BLaER1 treated with 17β-estradiol and CSF1 and Interleukin-3, amounts not matched to agents 10 nM and 100 nM (cell line): ENCODE measurements at regions not wholly inside any gene's neighbourhood (a gene's known extent, or its start where the extent isn't known, plus 50 kb on each side); places are given as distances from the start of the nearest gene placed in this dataset.

Experiments
- H3K27ac ChIP-seq, 11 experiments: shearing (Covaris generic); formaldehyde crosslinking; 2 replicates each; pipeline ENCODE4 v1.8.1; 2022
- H3K27me3 ChIP-seq, 11 experiments: shearing (Covaris generic); formaldehyde crosslinking; 2 replicates each; pipeline ENCODE4 v1.8.1; 2022
- H3K36me3 ChIP-seq, 11 experiments: shearing (Covaris generic); formaldehyde crosslinking; 2 replicates each; pipeline ENCODE4 v1.8.1; 2022
- H3K4me1 ChIP-seq, 10 experiments: shearing (Covaris generic); formaldehyde crosslinking; 2 replicates each; pipeline ENCODE4 v1.8.1; 2022
- H3K4me2 ChIP-seq, 11 experiments: shearing (Covaris generic); formaldehyde crosslinking; 2 replicates each; pipeline ENCODE4 v1.8.1; 2022
- H3K4me3 ChIP-seq, 10 experiments: shearing (Covaris generic); formaldehyde crosslinking; 2 replicates each; pipeline ENCODE4 v1.8.1; 2022
- H3K9ac ChIP-seq, 11 experiments: shearing (Covaris generic); formaldehyde crosslinking; 2 replicates each; pipeline ENCODE4 v1.8.1; 2022
- H3K9me3 ChIP-seq, 11 experiments: shearing (Covaris generic); formaldehyde crosslinking; replicated peaks in 1 of 11; 2 replicates each; pipeline ENCODE4 v1.8.1; 2022
- H4K20me1 ChIP-seq, 11 experiments: shearing (Covaris generic); formaldehyde crosslinking; 2 replicates each; pipeline ENCODE4 v1.8.1; 2022
- Cebpa-rat ChIP-seq, 11 experiments: shearing (Covaris generic); IDR thresholded peaks; 2 replicates each; pipeline ENCODE4 v1.8.1; 2022

DNA sequence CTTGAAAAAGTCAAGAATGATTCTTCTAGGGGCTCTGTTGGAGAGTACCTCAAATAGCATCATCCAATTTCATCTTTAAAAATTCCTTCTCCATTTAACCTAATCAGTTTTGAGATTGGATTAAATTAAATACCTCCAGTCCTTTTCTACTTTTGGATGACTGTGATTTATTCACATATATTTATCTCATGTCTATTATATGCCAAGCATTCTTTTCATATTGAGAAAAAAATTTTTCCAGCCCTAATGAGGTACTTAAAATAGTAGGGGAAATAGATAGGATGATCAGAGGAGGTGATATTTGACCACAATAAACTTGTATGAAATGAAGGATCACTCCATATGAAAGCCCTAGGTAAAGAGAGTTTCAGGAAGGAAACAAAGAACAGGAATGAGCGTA is 250.1 kb downstream of the MAT2B start:
- H3K36me3 ChIP-seq, result no peaks in the 10 kb centered on the region
- no peak overlapping the region for H3K4me2 ChIP-seq
- H3K4me3 ChIP-seq, result no peak overlapping the region
- H3K9me3 ChIP-seq, result peaks cover 0 to 14% (median 5%) of the 10 kb centered on the region in 11 experiments; a peak in 17 of 22 replicates
- H3K9ac ChIP-seq, result no peak overlapping the region
- no peak overlapping the region for H3K27ac ChIP-seq
- TF ChIP-seq Cebpa-rat (IDR thresholded peaks at IDR 0.05), result no peak
- H4K20me1 ChIP-seq, result no peaks in the 10 kb centered on the region
- no peaks in the 10 kb centered on the region for H3K4me1 ChIP-seq
- H3K27me3 ChIP-seq, result no peaks in the 10 kb centered on the region

DNA sequence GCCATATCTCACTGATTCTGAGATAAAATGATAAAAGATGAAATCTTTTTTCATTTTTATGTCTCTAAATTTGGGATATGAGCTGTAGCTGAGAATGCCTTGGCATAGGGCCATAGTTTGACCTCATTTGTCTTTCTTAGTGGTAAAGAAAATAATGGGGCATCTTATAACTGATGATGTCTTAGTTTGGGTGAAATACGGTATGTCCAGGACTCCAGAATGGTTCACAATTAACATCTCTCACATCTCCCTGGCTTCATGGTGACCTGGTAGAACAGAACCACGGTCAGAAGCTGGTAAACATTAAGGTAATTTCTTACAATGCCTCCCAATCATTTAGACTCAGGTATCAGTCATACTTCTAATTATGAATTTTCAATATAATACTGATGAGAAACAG is 250.8 kb downstream of the MAT2B start:
- TF ChIP-seq Cebpa-rat (IDR thresholded peaks at IDR 0.05), result no peak
- no peak overlapping the region for H3K27ac ChIP-seq

DNA sequence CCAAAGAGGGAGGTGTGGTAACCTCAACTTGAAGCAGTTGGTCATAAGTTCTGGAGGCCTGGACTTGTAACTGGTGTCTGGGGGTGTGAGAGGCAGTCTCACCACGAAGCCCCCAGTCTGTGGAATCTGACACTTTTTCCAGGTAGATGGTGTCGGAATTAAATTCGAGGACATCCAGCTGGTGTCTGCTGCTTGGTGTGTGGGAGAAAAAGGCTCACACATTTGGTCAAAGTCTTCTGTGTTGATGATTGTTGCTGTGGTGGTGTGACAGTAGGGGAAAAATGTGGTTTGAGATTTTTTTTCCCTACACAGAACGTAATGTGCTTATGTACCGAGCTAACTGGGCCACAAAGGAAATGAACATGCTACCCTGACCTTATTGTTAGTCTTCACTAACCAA is 251.9 kb downstream of the MAT2B start:
- H3K4me3 ChIP-seq, result no peak overlapping the region
- H3K4me1 ChIP-seq, result no peaks in the 10 kb centered on the region
- H4K20me1 ChIP-seq, result no peaks in the 10 kb centered on the region
- H3K27ac ChIP-seq, result no peak overlapping the region
- H3K9me3 ChIP-seq, result peaks cover 0 to 6% (median 0%) of the 10 kb centered on the region in 11 experiments; a peak in 1 of 22 replicates
- TF ChIP-seq Cebpa-rat (IDR thresholded peaks at IDR 0.05), result no peak
- no peaks in the 10 kb centered on the region for H3K36me3 ChIP-seq
- no peaks in the 10 kb centered on the region for H3K27me3 ChIP-seq
- no peak overlapping the region for H3K9ac ChIP-seq
- H3K4me2 ChIP-seq, result no peak overlapping the region

More for the DNA sequence above, 250.8 kb downstream of the MAT2B start:
- H3K4me2 ChIP-seq, result no peak overlapping the region
- no peak overlapping the region for H3K4me3 ChIP-seq
- no peaks in the 10 kb centered on the region for H3K27me3 ChIP-seq
- H4K20me1 ChIP-seq, result no peaks in the 10 kb centered on the region
- H3K9ac ChIP-seq, result no peak overlapping the region
- peaks cover 0 to 8% (median 0%) of the 10 kb centered on the region in 11 experiments; a peak in 1 of 22 replicates for H3K9me3 ChIP-seq
- H3K36me3 ChIP-seq, result no peaks in the 10 kb centered on the region
- H3K4me1 ChIP-seq, result no peaks in the 10 kb centered on the region

DNA sequence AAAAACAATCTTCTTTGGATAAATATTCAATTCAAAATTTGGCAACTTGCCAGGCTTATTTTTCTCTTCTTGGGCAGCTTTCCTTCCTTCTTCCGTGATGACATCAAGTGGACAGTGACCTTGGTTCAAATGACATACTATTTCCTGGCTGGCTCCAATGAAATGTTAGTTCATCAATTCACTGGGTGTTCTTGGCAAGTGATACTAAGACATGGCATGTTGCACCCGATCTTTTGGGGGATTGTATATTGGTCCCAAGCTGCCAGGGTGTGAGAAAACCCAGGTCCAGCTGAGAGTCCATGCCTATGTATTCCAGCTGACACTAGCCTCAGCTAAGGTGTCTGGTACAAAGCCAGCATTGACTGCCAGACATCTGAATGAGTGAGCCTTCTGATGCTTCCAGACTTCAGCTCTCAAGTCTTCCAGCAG is 252.9 kb downstream of the MAT2B start:
- Histone ChIP-seq H3K9ac (no peak overlapping the region), H4K20me1 (no peaks in the 10 kb centered on the region), H3K4me1 (no peaks in the 10 kb centered on the region), H3K27ac (no peak overlapping the region), H3K36me3 (no peaks in the 10 kb centered on the region), H3K4me3 (no peak overlapping the region), H3K9me3 (peaks cover 0 to 6% (median 0%) of the 10 kb centered on the region in 11 experiments; a peak in 1 of 22 replicates), H3K27me3 (no peaks in the 10 kb centered on the region), H3K4me2 (no peak overlapping the region)
- no peak for TF ChIP-seq Cebpa-rat (IDR thresholded peaks at IDR 0.05)

DNA sequence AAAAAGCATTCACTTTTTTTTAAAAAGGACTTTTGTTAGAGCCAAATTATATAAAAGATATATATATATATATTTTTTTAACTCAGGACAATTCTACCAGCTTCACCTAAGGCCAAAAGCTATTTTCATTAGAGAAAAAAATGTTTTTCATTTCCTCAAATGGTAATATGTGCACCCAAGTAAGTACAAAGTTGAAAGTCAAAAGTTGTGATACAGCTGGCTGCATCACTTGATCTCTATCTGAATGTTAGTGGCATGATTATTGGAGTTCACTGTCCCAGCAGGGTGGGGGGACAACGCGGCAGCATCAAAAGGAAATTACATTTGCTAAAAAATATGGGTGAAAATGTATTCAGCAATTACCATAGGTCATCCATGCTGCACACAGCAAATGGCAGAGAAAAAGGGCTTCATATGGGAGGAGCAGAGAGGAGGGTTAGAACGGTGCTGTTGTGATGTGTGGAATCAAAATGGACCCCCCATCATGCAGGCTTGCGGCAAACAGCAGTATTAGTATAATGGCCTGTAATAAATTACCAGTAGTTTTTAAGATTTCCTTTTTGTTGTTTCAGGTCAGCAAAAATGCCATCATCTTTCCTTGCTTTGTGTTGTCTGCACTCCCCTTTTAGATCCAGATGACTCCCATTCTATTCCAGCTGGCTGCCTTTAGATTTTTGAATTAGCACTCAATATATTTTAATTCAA is 253.7 kb downstream of the MAT2B start:
- Histone ChIP-seq H3K36me3 (no peaks in the 10 kb centered on the region), H3K4me1 (no peaks in the 10 kb centered on the region), H4K20me1 (no peaks in the 10 kb centered on the region), H3K4me2 (no peak overlapping the region), H3K9ac (no peak overlapping the region), H3K4me3 (no peak overlapping the region), H3K9me3 (peaks cover 0 to 6% (median 0%) of the 10 kb centered on the region in 11 experiments; a peak in 1 of 22 replicates), H3K27me3 (no peaks in the 10 kb centered on the region), H3K27ac (no peak overlapping the region)
- no peak for TF ChIP-seq Cebpa-rat (IDR thresholded peaks at IDR 0.05)

DNA sequence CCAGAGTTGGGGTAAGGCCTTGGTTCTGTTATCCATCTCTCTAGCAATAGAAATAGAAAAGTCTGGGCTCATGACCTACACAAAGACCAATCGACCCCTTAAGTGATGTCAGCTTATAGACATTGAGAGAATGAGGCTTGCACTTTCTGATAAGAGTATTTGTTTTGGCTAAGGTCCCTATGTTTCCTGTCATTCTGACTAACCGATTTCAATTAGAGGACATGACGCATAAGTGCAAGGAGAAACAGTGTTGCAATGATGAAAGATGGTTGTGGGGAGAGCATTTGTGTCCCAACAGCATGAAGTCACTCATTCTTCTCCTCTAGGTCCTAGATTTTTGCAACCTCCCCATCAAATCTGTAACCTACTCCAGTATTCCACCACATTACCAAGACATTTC is 255.1 kb downstream of the MAT2B start:
- H3K4me3 ChIP-seq, result no peak overlapping the region
- H3K9ac ChIP-seq, result no peak overlapping the region
- H3K4me1 ChIP-seq, result no peaks in the 10 kb centered on the region
- TF ChIP-seq Cebpa-rat (IDR thresholded peaks at IDR 0.05), result no peak
- peaks cover 0 to 6% (median 0%) of the 10 kb centered on the region in 11 experiments; a peak in 1 of 22 replicates for H3K9me3 ChIP-seq
- no peaks in the 10 kb centered on the region for H3K36me3 ChIP-seq
- no peaks in the 10 kb centered on the region for H4K20me1 ChIP-seq
- no peak overlapping the region for H3K27ac ChIP-seq
- no peak overlapping the region for H3K4me2 ChIP-seq
- no peaks in the 10 kb centered on the region for H3K27me3 ChIP-seq

DNA sequence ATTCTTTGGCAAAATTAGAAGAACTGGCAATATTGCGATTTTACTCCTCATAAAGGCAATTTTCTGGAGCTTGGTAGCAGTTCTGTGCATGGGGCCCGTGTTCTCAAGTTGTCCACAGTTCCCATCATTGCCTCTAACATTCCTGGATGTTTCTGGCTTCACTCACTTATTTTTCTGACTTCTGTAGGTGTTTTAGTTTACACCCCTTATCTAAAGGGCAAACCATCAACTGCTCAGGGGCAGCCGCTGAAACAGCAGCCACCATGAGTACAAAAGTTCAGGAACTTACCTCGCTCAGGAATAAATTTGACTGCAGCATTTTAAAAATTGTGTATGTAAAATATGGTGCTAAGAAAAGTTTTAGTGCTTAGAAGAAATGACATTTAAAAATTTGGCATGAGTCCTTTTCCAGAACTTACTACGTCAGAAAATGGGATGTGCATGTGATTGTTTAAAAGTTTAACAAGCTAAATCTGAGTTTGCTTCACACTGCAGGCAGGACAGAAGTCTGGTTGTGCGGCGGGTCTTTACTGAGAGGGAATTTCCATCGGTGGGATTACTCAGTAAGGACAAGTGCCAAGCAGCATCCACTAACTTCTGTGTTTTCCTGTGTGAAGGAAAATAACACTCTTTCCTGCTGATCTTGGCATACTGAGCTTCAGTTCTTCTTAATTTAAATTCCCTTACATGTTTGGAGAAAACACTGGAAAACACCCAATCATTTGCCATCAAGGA is 261.7 kb downstream of the MAT2B start:
- H3K36me3 ChIP-seq, result no peaks in the 10 kb centered on the region
- no peak overlapping the region for H3K4me3 ChIP-seq
- no peaks in the 10 kb centered on the region for H3K27me3 ChIP-seq
- no peak overlapping the region for H3K4me2 ChIP-seq
- no peaks in the 10 kb centered on the region for H4K20me1 ChIP-seq
- H3K9me3 ChIP-seq, result no peaks in the 10 kb centered on the region
- no peaks in the 10 kb centered on the region for H3K4me1 ChIP-seq
- H3K9ac ChIP-seq, result no peak overlapping the region
- no peak overlapping the region for H3K27ac ChIP-seq
- no peak for TF ChIP-seq Cebpa-rat (IDR thresholded peaks at IDR 0.05)

DNA sequence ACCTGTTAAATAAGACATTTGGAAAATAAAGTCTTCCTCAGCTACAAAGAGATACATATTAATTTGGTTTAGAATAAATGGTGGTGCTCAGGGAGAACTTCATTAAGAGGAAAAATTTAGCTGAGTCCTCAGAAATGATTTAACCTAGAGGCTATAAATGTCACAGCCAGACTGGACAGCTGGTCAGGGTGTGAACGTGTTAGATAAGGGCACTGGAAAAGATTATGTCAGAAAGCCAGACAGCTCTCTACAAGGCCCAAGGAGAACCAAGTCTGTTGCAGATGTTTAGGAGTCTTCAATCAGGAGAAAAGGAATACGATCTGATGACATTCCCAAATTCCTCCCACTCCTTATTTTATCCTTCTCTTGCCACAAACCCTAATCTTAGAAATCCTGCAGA is 265.2 kb downstream of the MAT2B start:
- Histone ChIP-seq H3K27me3 (no peaks in the 10 kb centered on the region), H4K20me1 (no peaks in the 10 kb centered on the region), H3K4me1 (no peaks in the 10 kb centered on the region), H3K27ac (no peak overlapping the region), H3K9ac (no peak overlapping the region), H3K4me3 (no peak overlapping the region), H3K4me2 (no peak overlapping the region), H3K9me3 (no peaks in the 10 kb centered on the region), H3K36me3 (no peaks in the 10 kb centered on the region)
- TF ChIP-seq Cebpa-rat (IDR thresholded peaks at IDR 0.05), result no peak

DNA sequence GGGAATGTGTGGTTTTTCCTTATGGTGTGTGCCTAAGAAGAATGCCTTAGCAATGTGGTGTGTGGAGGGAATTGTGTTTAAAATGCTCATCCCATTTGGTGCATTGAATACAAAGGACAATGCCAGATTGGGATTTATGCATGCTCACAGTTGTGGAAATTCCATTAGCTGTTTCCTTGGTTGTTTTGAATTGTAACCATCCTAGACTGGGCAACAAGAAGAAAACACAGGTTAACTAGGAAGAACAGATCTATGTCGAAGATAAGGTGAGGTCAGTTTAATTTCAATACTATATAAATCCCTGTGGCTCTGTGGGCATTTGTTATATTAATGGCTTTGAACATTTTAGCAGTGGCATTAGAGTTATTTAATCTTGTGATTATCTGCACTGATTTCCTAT is 266.8 kb downstream of the MAT2B start:
- Histone ChIP-seq H3K27me3 (no peaks in the 10 kb centered on the region), H3K27ac (no peak overlapping the region), H3K9me3 (no peaks in the 10 kb centered on the region), H3K36me3 (no peaks in the 10 kb centered on the region), H3K9ac (no peak overlapping the region), H4K20me1 (no peaks in the 10 kb centered on the region), H3K4me3 (no peak overlapping the region), H3K4me2 (no peak overlapping the region), H3K4me1 (no peaks in the 10 kb centered on the region)
- TF ChIP-seq Cebpa-rat (IDR thresholded peaks at IDR 0.05), result no peak

DNA sequence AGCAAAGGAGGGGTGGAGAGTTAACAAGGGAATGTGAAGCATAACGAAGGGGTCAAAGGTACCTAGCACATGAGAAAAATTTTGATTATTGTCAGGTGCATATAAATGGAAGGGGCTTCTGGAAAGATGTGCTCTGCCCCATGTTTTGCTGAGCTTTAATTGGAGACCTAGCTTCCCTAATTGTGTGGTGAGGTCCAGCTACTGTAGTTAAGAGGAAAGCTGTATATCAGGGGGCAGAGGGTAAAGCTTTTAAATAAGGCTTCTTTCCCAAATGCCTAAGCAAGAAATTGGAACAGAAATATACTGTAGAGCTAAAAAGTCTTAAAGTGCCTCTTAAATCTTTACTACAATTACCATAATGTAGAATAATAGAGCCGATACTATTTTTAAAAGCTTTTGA is 267.2 kb downstream of the MAT2B start:
- Histone ChIP-seq H3K27ac (no peak overlapping the region), H3K4me2 (no peak overlapping the region), H3K36me3 (no peaks in the 10 kb centered on the region), H3K9ac (no peak overlapping the region), H4K20me1 (no peaks in the 10 kb centered on the region), H3K27me3 (no peaks in the 10 kb centered on the region), H3K9me3 (no peaks in the 10 kb centered on the region), H3K4me3 (no peak overlapping the region), H3K4me1 (no peaks in the 10 kb centered on the region)
- TF ChIP-seq Cebpa-rat (IDR thresholded peaks at IDR 0.05), result no peak
